ENCODE measurements at regions not wholly inside any gene's neighbourhood (a gene's known extent, or its start where the extent isn't known, plus 50 kb on each side); places are given as distances from the start of the nearest gene placed in this dataset.

GRCh38 chr1:83735526-83735925, 263.4 kb downstream of the TTLL7 start:
- TF ChIP-seq EZH2 (IDR thresholded peaks at IDR 0.05; ENCODE audit: borderline replicate concordance, low read depth, low read length, poor library complexity, severe bottlenecking): no peak
- TF ChIP-seq CTCF (conservative IDR thresholded peaks at IDR 0.05; ENCODE audit: low read depth, low read length): no peak

Measured in A673 (cell line).